Activated T-cell treated with anti-CD3 and anti-CD28 coated beads for 48 hours (primary cell): ENCODE measurements at regions not wholly inside any gene's neighbourhood (a gene's known extent, or its start where the extent isn't known, plus 50 kb on each side); places are given as distances from the start of the nearest gene placed in this dataset.

Source experiments
- DNase-seq: peaks from one replicate; pipeline ENCODE4 v3.0.0-alpha.2; 2020; ENCODE audit warnings: low read depth

GRCh38 chr15:98561169-98561941 lies 87.0 kb upstream of the IGF1R start:
- no peak for DNase-seq

- DNase-seq = no peak
Measured at GRCh38 chr15:98562331-98562937, 85.9 kb upstream of the IGF1R start.

GRCh38 chr15:98565566-98565965 lies 82.8 kb upstream of the IGF1R start:
- DNase-seq = no peak

DNA sequence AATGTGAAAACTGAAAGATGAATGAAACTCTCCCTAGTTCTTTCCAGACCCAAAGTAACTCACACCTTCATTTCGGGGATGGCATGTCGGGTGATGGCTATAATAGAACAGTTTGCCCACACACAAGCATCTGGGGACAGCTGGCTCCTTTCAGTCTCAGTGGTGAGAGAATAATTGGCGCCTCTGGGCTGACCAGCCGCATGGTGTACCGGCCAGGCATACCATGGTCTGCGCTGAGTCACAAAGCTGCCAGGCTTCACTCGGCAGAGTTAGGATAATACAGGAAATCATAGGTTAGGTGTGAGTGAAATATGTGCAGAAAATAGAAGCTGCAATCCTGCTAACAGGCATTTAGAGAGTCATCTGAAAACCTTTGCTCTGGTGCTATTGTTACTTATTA lies 80.4 kb upstream of the IGF1R start:
- no peak for DNase-seq

DNA sequence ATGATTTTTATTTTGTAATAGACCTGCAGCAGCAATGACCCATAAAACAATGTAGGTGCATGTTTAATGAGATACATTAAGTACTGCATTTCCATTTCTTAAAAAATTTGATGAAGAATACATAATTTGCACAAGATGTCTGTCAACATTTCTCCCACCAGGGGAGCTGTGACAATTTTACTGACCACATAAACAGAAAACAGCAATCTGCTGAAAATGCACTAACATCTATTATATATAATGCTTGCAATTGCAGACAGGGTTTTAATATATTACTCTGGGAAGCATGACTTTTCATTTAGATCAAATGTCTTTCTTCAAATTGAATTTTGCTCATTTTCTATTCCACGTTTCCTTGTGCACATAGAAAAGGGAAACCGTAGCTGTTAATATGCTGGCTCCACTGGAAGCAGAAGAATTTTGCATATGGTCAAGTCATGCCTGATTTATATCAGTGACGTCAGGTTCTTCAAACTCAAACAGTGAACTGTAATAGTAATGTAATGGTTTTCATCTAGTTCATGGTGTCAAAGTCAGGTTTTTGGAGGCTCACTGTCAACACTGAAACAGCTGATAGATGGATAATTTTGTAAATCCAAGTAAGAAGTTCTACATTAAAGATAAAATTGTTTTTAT lies 79.8 kb upstream of the IGF1R start:
- no peak for DNase-seq

GRCh38 chr15:98570119-98570518 lies 78.2 kb upstream of the IGF1R start:
- DNase-seq = no peak

GRCh38 chr15:98580572-98580971 lies 67.8 kb upstream of the IGF1R start:
- no peak for DNase-seq

GRCh38 chr15:98581715-98582114 lies 66.6 kb upstream of the IGF1R start:
- DNase-seq = no peak

DNA sequence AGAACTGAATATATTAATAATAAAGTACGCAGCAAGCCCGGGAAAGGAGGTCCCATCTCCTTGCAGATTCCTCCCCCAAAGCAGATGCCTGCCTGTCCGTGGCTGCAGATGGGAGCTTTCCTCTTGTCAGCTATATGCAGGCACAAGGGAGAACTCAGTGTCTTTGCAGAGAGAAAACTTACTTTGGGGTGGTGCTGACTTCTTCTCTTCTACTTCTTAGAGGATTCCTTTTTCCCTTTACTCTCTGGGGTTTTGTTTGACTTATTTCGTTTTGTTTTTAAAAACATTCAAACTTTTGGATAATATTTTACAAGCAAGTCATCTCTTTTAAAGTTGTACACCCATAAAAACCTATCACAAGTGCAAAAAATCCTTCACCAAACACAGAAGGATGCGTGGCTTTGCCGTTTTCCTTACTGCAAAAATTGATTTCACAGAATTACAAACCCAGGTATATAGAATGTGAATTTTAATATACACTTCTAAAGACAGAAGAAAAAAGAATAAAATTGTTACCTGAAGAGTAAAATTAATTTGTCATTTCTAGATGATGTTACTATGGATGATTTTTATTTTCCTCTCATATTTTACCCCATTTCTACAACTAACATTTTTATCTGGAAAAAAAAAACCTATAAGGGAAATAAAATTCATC lies 65.3 kb upstream of the IGF1R start:
- DNase-seq = no peak

DNA sequence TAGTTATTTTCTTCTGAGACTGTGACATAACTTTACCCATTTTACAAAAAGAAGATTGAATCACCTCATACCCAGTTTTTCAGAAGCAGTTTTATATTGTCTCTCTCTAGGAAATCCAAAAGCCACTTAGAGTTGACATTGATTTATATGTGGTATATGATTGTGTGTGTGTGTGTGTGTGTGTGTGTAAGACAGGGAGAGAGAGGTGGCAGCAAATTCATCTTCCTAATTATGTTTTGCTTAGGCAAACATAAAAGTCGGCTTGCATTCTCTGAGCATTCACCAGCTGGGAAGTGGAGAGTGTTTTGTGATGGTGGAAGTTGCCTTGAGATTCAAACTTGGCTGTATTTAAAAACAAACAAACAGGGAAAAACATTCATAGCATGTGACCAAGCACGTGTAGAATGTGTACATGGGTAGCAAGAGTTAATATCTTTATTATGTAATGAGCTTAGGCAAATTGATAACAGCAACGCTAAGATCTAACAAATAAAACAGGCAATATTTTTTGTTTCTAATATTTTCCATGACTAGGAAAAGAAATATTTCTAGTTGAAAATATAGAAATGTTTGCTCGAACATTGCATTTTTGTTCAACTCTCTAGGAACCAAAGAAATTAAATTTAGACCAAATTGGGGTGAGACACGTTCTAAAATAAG lies 64.4 kb upstream of the IGF1R start:
- DNase-seq = no peak

- DNase-seq = no peak
Measured at GRCh38 chr15:98586066-98586465, 62.3 kb upstream of the IGF1R start.

- DNase-seq = no peak
Measured at GRCh38 chr15:98592136-98592535, 56.2 kb upstream of the IGF1R start.

GRCh38 chr15:98596131-98596530 lies 52.2 kb upstream of the IGF1R start:
- DNase-seq = no peak

DNA sequence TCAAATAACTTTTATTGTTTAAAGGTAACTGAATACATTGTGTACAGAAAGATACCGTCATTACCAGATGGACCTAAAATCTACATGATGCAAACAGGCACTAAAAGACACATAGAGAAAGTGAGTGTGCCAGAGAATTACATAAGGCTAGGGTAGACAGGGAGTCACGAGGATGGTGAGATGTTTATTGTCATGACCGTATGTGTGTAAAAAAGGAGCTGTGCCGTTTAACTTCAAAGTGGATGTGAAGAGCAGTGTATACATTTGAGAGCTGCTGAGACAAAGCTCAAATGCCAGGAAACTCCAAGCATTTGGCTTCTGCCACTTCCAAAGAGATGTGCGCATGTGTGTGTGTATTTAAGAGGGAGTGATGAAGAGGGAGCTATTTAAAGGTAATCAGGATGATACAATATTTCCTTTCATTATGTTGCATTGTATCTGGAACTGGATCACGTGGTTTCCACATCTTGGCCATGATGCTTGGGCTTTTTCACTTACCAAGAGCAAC lies 51.4 kb upstream of the IGF1R start:
- no peak for DNase-seq

DNA sequence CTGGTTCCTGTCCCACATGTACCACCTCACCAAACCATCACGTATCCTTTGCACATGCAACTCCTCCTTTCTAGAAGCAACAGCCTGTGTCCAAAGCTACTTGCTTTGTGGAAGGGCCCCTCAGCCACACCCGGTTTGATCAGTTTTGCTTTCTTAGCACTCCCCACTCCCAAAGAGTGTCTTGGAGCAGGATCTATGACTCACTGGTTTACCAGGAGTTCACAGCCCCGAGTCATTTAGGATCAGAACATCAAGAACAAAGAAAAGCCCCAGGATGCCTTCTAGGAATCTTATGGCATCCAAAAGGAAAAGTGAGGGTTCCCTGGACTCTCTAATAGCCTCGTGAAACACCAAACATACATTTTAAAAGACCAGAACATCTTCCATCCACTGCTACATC lies 50.7 kb upstream of the IGF1R start:
- DNase-seq = no peak
